ENCODE measurements at regions not wholly inside any gene's neighbourhood (a gene's known extent, or its start where the extent isn't known, plus 50 kb on each side); places are given as distances from the start of the nearest gene placed in this dataset.

DNA sequence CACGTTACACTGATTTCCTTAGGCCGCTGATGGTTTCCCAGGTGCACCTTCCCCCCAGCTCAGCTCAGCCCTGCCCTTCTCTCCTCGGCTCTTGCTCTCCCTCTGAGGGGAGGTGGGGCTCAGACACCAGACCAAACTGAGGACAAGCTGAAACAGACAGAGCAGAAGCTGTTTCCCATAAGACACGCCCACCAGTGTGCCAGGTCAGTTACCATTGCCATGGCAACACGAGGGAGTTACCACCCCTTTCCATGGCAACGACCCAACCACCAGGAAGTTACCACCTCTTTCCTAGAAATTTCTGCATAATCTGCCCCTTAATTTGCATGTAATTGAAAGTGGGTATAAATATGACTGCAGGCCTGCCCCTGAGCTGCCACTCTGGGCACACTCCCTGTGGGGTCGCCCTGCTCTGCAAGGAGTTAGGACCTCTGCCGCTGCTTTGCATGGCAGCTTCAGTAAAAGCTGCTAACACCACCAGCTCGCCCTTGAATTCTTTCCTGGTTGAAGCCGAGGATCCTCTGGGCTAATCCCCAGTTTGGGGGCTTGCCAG is 120.9 kb upstream of the SMIM21 start:
- Histone ChIP-seq H3K9me3 (ENCODE audit: control insufficient read depth, low read length) (no peaks in the 10 kb centered on the region), H3K27me3 (ENCODE audit: control insufficient read depth, insufficient read depth, low read length) (no peaks in the 10 kb centered on the region), H3K4me2 (ENCODE audit: low read length) (no peak overlapping the region), H3K9ac (no peak overlapping the region), H2AFZ (no peak overlapping the region), H3K79me2 (no peaks in the 10 kb centered on the region), H3K36me3 (ENCODE audit: control insufficient read depth, insufficient read depth, low read length) (no peaks in the 10 kb centered on the region), H3K27ac (no peak overlapping the region), H3K4me3 (ENCODE audit: low read depth, low read length) (no peak overlapping the region), H3K4me1 (no peaks in the 10 kb centered on the region)
- TF ChIP-seq, protein P1, sequence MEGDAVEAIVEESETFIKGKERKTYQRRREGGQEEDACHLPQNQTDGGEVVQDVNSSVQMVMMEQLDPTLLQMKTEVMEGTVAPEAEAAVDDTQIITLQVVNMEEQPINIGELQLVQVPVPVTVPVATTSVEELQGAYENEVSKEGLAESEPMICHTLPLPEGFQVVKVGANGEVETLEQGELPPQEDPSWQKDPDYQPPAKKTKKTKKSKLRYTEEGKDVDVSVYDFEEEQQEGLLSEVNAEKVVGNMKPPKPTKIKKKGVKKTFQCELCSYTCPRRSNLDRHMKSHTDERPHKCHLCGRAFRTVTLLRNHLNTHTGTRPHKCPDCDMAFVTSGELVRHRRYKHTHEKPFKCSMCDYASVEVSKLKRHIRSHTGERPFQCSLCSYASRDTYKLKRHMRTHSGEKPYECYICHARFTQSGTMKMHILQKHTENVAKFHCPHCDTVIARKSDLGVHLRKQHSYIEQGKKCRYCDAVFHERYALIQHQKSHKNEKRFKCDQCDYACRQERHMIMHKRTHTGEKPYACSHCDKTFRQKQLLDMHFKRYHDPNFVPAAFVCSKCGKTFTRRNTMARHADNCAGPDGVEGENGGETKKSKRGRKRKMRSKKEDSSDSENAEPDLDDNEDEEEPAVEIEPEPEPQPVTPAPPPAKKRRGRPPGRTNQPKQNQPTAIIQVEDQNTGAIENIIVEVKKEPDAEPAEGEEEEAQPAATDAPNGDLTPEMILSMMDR (IDR thresholded peaks at IDR 0.05), result no peak

DNA sequence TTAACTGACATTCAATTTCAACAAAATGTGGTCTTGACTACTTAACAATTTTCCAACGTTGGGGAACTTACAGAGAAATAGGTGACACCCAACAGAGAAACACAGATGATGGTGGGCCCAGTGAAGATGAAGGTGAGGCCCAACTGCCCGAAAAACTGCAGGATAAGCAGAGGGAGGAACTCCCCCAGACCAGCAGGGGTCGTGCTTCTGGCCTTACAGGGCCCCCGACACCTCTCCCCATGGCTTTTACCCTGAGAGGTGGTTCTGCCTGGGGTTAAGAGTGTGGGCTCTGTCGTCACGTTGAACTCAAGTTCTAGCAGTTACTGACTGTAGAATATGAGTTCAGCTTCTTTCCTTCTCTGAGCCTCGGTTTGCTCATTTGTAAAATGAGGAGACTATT is 119.5 kb upstream of the SMIM21 start:
- Histone ChIP-seq H3K4me3 (ENCODE audit: low read depth, low read length) (no peak overlapping the region), H3K4me1 (no peaks in the 10 kb centered on the region), H3K9ac (no peak overlapping the region), H3K9me3 (ENCODE audit: control insufficient read depth, low read length) (no peaks in the 10 kb centered on the region), H2AFZ (no peak overlapping the region), H3K27ac (no peak overlapping the region), H3K79me2 (no peaks in the 10 kb centered on the region), H3K36me3 (ENCODE audit: control insufficient read depth, insufficient read depth, low read length) (no peaks in the 10 kb centered on the region), H3K27me3 (ENCODE audit: control insufficient read depth, insufficient read depth, low read length) (no peaks in the 10 kb centered on the region), H3K4me2 (ENCODE audit: low read length) (no peak overlapping the region)
- TF ChIP-seq, protein P1 (IDR thresholded peaks at IDR 0.05), result no peak

DNA sequence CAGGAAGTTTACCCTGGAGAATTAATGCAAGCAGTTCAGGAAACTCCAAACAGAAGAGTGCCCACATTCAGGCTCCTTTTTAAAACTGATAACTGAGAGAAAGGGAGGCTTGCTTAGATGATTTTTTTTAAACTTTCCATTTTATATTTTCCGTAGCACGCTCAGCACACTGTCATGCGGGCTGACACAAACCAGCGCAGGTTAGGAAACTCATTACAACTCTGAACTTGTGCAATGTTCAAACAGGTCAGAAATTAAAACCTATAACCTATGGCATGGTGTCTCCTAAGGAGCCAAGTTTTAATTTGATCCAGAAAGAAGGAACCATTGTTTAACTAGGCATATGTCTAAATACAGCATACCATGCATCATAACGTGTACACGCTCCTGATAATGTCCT is 117.7 kb upstream of the SMIM21 start:
- Histone ChIP-seq H2AFZ (no peak overlapping the region), H3K9me3 (ENCODE audit: control insufficient read depth, low read length) (no peaks in the 10 kb centered on the region), H3K27ac (no peak overlapping the region), H3K4me2 (ENCODE audit: low read length) (no peak overlapping the region), H3K36me3 (ENCODE audit: control insufficient read depth, insufficient read depth, low read length) (no peaks in the 10 kb centered on the region), H3K27me3 (ENCODE audit: control insufficient read depth, insufficient read depth, low read length) (no peaks in the 10 kb centered on the region), H3K9ac (no peak overlapping the region), H3K4me1 (no peaks in the 10 kb centered on the region), H3K79me2 (no peaks in the 10 kb centered on the region), H3K4me3 (ENCODE audit: low read depth, low read length) (no peak overlapping the region)
- TF ChIP-seq, protein P1 (IDR thresholded peaks at IDR 0.05), result no peak

DNA sequence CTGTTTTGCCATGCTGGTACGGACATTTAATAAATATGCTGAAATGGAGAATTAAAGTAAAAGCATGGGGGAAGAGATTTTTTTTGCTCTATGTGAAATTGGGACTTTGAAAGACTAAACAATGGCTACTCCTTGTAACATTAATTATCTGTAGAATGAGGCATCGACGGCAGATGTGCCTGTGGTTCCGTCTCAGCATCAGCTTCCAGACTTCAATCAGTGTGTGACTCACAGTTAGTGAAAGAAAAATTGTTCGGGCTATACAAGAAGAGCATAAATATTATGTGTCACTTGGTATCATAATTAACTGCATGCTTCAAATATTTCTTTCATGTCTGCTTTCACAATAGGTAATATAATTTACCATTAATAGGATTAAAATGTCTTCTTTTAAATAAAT is 117.0 kb upstream of the SMIM21 start:
- Histone ChIP-seq H3K9me3 (ENCODE audit: control insufficient read depth, low read length) (no peaks in the 10 kb centered on the region), H3K27me3 (ENCODE audit: control insufficient read depth, insufficient read depth, low read length) (no peaks in the 10 kb centered on the region), H2AFZ (no peak overlapping the region), H3K27ac (no peak overlapping the region), H3K36me3 (ENCODE audit: control insufficient read depth, insufficient read depth, low read length) (no peaks in the 10 kb centered on the region), H3K4me3 (ENCODE audit: low read depth, low read length) (no peak overlapping the region), H3K9ac (no peak overlapping the region), H3K79me2 (no peaks in the 10 kb centered on the region), H3K4me2 (ENCODE audit: low read length) (no peak overlapping the region), H3K4me1 (no peaks in the 10 kb centered on the region)
- TF ChIP-seq, protein P1 (IDR thresholded peaks at IDR 0.05), result no peak

DNA sequence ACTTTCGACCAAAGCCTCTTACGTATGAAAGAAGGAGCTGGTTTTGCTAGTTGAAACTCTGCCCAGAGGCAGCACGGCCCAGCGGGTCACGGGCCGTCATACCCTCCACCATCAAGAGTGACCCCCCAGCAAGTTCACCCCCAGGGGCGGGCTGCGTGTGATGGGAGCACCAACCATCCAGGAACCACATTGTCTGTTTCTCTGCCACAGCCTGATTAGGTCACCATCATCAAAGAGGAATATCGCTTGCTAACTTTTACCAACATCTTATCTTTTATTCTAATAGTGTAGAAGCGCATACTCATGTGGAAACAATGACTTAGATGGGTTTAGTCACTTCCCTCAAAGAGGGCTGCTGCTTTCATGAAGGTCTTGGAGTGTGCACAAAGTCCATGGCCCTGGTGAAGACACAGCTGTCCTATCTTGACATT is 116.6 kb upstream of the SMIM21 start:
- Histone ChIP-seq H3K27me3 (ENCODE audit: control insufficient read depth, insufficient read depth, low read length) (no peaks in the 10 kb centered on the region), H3K9ac (no peak overlapping the region), H3K36me3 (ENCODE audit: control insufficient read depth, insufficient read depth, low read length) (no peaks in the 10 kb centered on the region), H3K9me3 (ENCODE audit: control insufficient read depth, low read length) (no peaks in the 10 kb centered on the region), H3K4me3 (ENCODE audit: low read depth, low read length) (no peak overlapping the region), H3K4me2 (ENCODE audit: low read length) (no peak overlapping the region), H2AFZ (no peak overlapping the region), H3K79me2 (no peaks in the 10 kb centered on the region), H3K4me1 (no peaks in the 10 kb centered on the region), H3K27ac (no peak overlapping the region)
- TF ChIP-seq, protein P1 (IDR thresholded peaks at IDR 0.05), result no peak
